H9 (cell line): ENCODE measurements at regions not wholly inside any gene's neighbourhood (a gene's known extent, or its start where the extent isn't known, plus 50 kb on each side); places are given as distances from the start of the nearest gene placed in this dataset.

Experiments used
- DNase-seq: peaks from one replicate; pipeline ENCODE4 v3.0.0-alpha.2; 2017
- H2AFZ ChIP-seq: one replicate; pipeline ENCODE4 v1.6.1; 2013; ENCODE audit warnings: mild to moderate bottlenecking, low read length, control low read depth, moderate library complexity
- H2AK5ac ChIP-seq: 2 replicates; pipeline ENCODE4 v1.6.1; 2013; ENCODE audit warnings: low read length, control low read depth, mixed read lengths; ENCODE audit not compliant: insufficient read length
- H2BK120ac ChIP-seq: one replicate; pipeline ENCODE4 v1.6.1; 2013; ENCODE audit warnings: low read depth, mild to moderate bottlenecking, low read length, control low read depth, inconsistent platforms; ENCODE audit not compliant: poor library complexity, severe bottlenecking
- H2BK12ac ChIP-seq: 2 replicates; pipeline ENCODE4 v1.6.1; 2013; ENCODE audit warnings: low read length, control low read depth, mixed read lengths, low read depth; ENCODE audit not compliant: insufficient read length
- H2BK15ac ChIP-seq: 2 replicates; pipeline ENCODE4 v1.6.1; 2013; ENCODE audit warnings: low read depth, low read length, control low read depth
- H2BK20ac ChIP-seq: one replicate; pipeline ENCODE4 v1.6.1; 2013; ENCODE audit warnings: low read depth, mild to moderate bottlenecking, low read length, control low read depth, inconsistent platforms; ENCODE audit not compliant: poor library complexity, severe bottlenecking
- H2BK5ac ChIP-seq: 2 replicates; pipeline ENCODE4 v1.6.1; 2013; ENCODE audit warnings: low read length, control low read depth, mixed read lengths; ENCODE audit not compliant: insufficient read length
- H3K14ac ChIP-seq: 2 replicates; pipeline ENCODE4 v1.6.1; 2013; ENCODE audit warnings: low read length, control low read depth; ENCODE audit not compliant: insufficient read depth
- H3K18ac ChIP-seq: 2 replicates; pipeline ENCODE4 v1.6.1; 2013; ENCODE audit warnings: low read depth, mild to moderate bottlenecking, mixed read lengths, low read length, control low read depth; ENCODE audit not compliant: insufficient read length
- H3K23ac ChIP-seq: 2 replicates; pipeline ENCODE4 v1.6.1; 2013; ENCODE audit warnings: low read length, control low read depth, mixed read lengths, low read depth; ENCODE audit not compliant: insufficient read length
- H3K23me2 ChIP-seq: 2 replicates; pipeline ENCODE4 v1.6.1; 2013; ENCODE audit warnings: low read depth, mild to moderate bottlenecking, mixed read lengths, low read length, control low read depth; ENCODE audit not compliant: insufficient read length, poor library complexity, severe bottlenecking
- H3K27ac ChIP-seq: 2 replicates; pipeline ENCODE4 v1.5.1; 2013; ENCODE audit warnings: low read length, control low read depth, mixed read lengths, low read depth; ENCODE audit not compliant: insufficient read length
- H3K27me3 ChIP-seq: 2 replicates; pipeline ENCODE4 v1.6.1; 2013; ENCODE audit warnings: low read length, control low read depth, inconsistent platforms; ENCODE audit not compliant: insufficient read depth
- H3K4ac ChIP-seq: 2 replicates; pipeline ENCODE4 v1.6.1; 2013; ENCODE audit warnings: low read depth, mild to moderate bottlenecking, control low read depth, inconsistent platforms, low read length, moderate library complexity
- H3K4me1 ChIP-seq: 2 replicates; pipeline ENCODE4 v1.6.1; 2013; ENCODE audit warnings: low read length, control low read depth, inconsistent platforms; ENCODE audit not compliant: insufficient read depth
- H3K4me2 ChIP-seq: 2 replicates; pipeline ENCODE4 v1.6.1; 2013; ENCODE audit warnings: low read length, control low read depth, mixed read lengths; ENCODE audit not compliant: insufficient read length, insufficient read depth
- H3K56ac ChIP-seq: 2 replicates; pipeline ENCODE4 v1.6.1; 2013; ENCODE audit warnings: low read depth, mild to moderate bottlenecking, mixed read lengths, low read length, control low read depth; ENCODE audit not compliant: insufficient read length
- H3K79me1 ChIP-seq: 2 replicates; pipeline ENCODE4 v1.6.1; 2013; ENCODE audit warnings: low read depth, mild to moderate bottlenecking, moderate library complexity, low read length, control low read depth, inconsistent platforms; ENCODE audit not compliant: insufficient read depth, poor library complexity, severe bottlenecking
- H3K79me2 ChIP-seq: 2 replicates; pipeline ENCODE4 v1.6.1; 2013; ENCODE audit warnings: low read length, control low read depth, inconsistent platforms; ENCODE audit not compliant: insufficient read depth
- H3K9ac ChIP-seq: 2 replicates; pipeline ENCODE4 v1.6.1; 2013; ENCODE audit warnings: low read length, control low read depth, mixed read lengths; ENCODE audit not compliant: insufficient read length; ENCODE audit errors: extremely low read depth
- H3K9me3 ChIP-seq: one replicate; pipeline ENCODE4 v1.6.1; 2013; ENCODE audit warnings: low read depth, low read length, inconsistent platforms; ENCODE audit not compliant: control insufficient read depth
- H3T11ph ChIP-seq: one replicate; pipeline ENCODE4 v1.6.1; 2013; ENCODE audit warnings: mild to moderate bottlenecking, low read length, control low read depth, inconsistent platforms
- H4K20me1 ChIP-seq: one replicate; pipeline ENCODE4 v1.6.1; 2013; ENCODE audit not compliant: control insufficient read depth, insufficient read length, insufficient read depth
- H4K5ac ChIP-seq: 2 replicates; pipeline ENCODE4 v1.6.1; 2013; ENCODE audit warnings: low read depth, mild to moderate bottlenecking, mixed read lengths, low read length, control low read depth; ENCODE audit not compliant: insufficient read length
- H4K8ac ChIP-seq: replicated peaks from 2 replicates; pipeline ENCODE4 v1.6.1; 2013; ENCODE audit warnings: low read length, control low read depth, mixed read lengths, low read depth; ENCODE audit not compliant: insufficient read length
- H4K91ac ChIP-seq: 2 replicates; pipeline ENCODE4 v1.6.1; 2013; ENCODE audit warnings: low read depth, mild to moderate bottlenecking, moderate library complexity, mixed read lengths, low read length, control low read depth; ENCODE audit not compliant: insufficient read length
- H3K27ac Mint-ChIP-seq, 3 experiments: 2 replicates in 2 of 3; 3 replicates in 1 of 3; pipeline ENCODE4 v1.8.0; 2020 to 2021; ENCODE audit warnings: mixed read lengths in 3 of 3, mild to moderate bottlenecking in 1 of 3, moderate library complexity in 1 of 3
- H3K27me3 Mint-ChIP-seq: 2 replicates; pipeline ENCODE4 v1.8.0; 2021; ENCODE audit warnings: low read depth, mild to moderate bottlenecking, moderate library complexity, mixed read lengths
- H3K36me3 Mint-ChIP-seq, 3 experiments: 2 replicates in 2 of 3; 3 replicates in 1 of 3; pipeline ENCODE4 v1.8.0; 2020 to 2021; ENCODE audit warnings: low read depth in 3 of 3, mixed read lengths in 3 of 3; ENCODE audit not compliant: insufficient read depth in 1 of 3
- H3K4me1 Mint-ChIP-seq, 2 experiments: 2 replicates each; pipeline ENCODE4 v1.8.0; 2020; ENCODE audit warnings: mixed read lengths in 2 of 2
- H3K4me3 Mint-ChIP-seq, 2 experiments: 2 replicates in 1 of 2; 3 replicates in 1 of 2; pipeline ENCODE4 v1.8.0; 2020 to 2021; ENCODE audit warnings: mild to moderate bottlenecking in 2 of 2, mixed read lengths in 2 of 2, moderate library complexity in 1 of 2
- H3K9me3 Mint-ChIP-seq, 2 experiments: 2 replicates in 1 of 2; 3 replicates in 1 of 2; pipeline ENCODE4 v1.8.0; 2020; ENCODE audit warnings: mild to moderate bottlenecking in 2 of 2, mixed read lengths in 2 of 2, moderate library complexity in 1 of 2
- CTCF ChIP-seq: fragments of 200-600 bp; sonication (generic); conservative IDR thresholded peaks from 3 replicates; pipeline ENCODE4 v1.8.0; 2021; ENCODE audit warnings: antibody characterized with exemption, mild to moderate bottlenecking
- WGBS: extraction: QIAGEN DNeasy Blood & Tissue Kit; methylation state at CpG from one replicate; pipeline ENCODE4 v1.1.7; 2013; ENCODE audit warnings: missing lambda C conversion rate, low lambda C conversion rate, mixed read lengths; ENCODE audit not compliant: insufficient read length; ENCODE audit errors: extremely low coverage; 5-methylcytosine and 5-hydroxymethylcytosine counted together

GRCh38 chr1:65538086-65538485 is 117.6 kb downstream of the LEPR start:
- Histone ChIP-seq H3K23me2 (no peaks in the 10 kb centered on the region), H4K91ac (no peak overlapping the region), H2BK5ac (no peak overlapping the region), H4K20me1 (no peaks in the 10 kb centered on the region), H2AK5ac (no peak overlapping the region), H3K14ac (no peak overlapping the region), H2BK12ac (no peak overlapping the region), H2BK120ac (no peak overlapping the region), H2BK15ac (no peak overlapping the region), H3K4me1 (no peaks in the 10 kb centered on the region), H3K9me3 (no peaks in the 10 kb centered on the region), H3K27ac (no peak overlapping the region), H3K79me1 (no peaks in the 10 kb centered on the region), H3K23ac (no peak overlapping the region), H3K56ac (no peak overlapping the region), H3T11ph (no peak overlapping the region), H3K27me3 (no peaks in the 10 kb centered on the region), H2AFZ (no peak overlapping the region), H4K8ac (no peak overlapping the region), H4K5ac (no peak overlapping the region), H3K79me2 (no peaks in the 10 kb centered on the region), H3K18ac (no peak overlapping the region), H2BK20ac (no peak overlapping the region), H3K4me2 (no peak overlapping the region), H3K4ac (no peak overlapping the region), H3K9ac (no peak overlapping the region)
- DNase-seq, result no peak
- H3K4me3 Mint-ChIP-seq, result no peak overlapping the region
- H3K9me3 Mint-ChIP-seq, result peaks cover 2 to 8% of the 10 kb centered on the region in 2 experiments; a peak in 3 of 5 replicates
- TF ChIP-seq CTCF, result no peak
- no CpG with 5 or more reads among the region's 2 CpGs for WGBS
- no peak overlapping the region for H3K27ac Mint-ChIP-seq
- 0 out of 7 replicates have a peak, but pooled peaks cover 0 to 5% (median 0%) of the 10 kb centered on the region in 3 experiments for H3K36me3 Mint-ChIP-seq
- H3K4me1 Mint-ChIP-seq, result 0 out of 4 replicates have a peak, but pooled peaks cover 0 to 3% of the 10 kb centered on the region in 2 experiments
- H3K27me3 Mint-ChIP-seq, result no peaks in the 10 kb centered on the region
